ENCODE measurements at regions not wholly inside any gene's neighbourhood (a gene's known extent, or its start where the extent isn't known, plus 50 kb on each side); places are given as distances from the start of the nearest gene placed in this dataset.

GRCh38 chr5:27387535-27388073, 349.2 kb upstream of the CDH9 start:
- Histone ChIP-seq H3K4me2 (ENCODE audit: extremely low read depth, insufficient read depth, low read length) (no peak overlapping the region), H3K9ac (ENCODE audit: insufficient read depth, low read length) (no peak overlapping the region), H4K20me1 (ENCODE audit: control insufficient read depth, extremely low read depth, insufficient read depth, low read length) (no peaks in the 10 kb centered on the region), H2AFZ (ENCODE audit: low read length) (no peak overlapping the region), H3K27me3 (ENCODE audit: control insufficient read depth, insufficient read depth, low read length) (no peaks in the 10 kb centered on the region), H3K4me3 (replicated peaks in 1 of 4; ENCODE audit: control extremely low read depth in 1 of 4, insufficient read depth in 1 of 4, low read depth in 3 of 4, low read length in 4 of 4) (no peak overlapping the region), H3K36me3 (ENCODE audit: control insufficient read depth, insufficient read depth, low read length) (no peaks in the 10 kb centered on the region), H3K79me2 (ENCODE audit: control insufficient read depth, insufficient read depth, low read length) (no peaks in the 10 kb centered on the region), H3K27ac (ENCODE audit: insufficient read depth, low read length) (no peak overlapping the region), H3K4me1 (ENCODE audit: control insufficient read depth, extremely low read depth, insufficient read depth, low read length) (no peaks in the 10 kb centered on the region), H3K9me3 (ENCODE audit: control insufficient read depth, insufficient read depth, low read depth, low read length) (no peaks in the 10 kb centered on the region)
- TF ChIP-seq CTCF (conservative IDR thresholded peaks at IDR 0.05 in 1 of 2, IDR thresholded peaks at IDR 0.05 in 1 of 2; ENCODE audit: low read depth in 1 of 2, low read length in 2 of 2) (no peak), EZH2 (IDR thresholded peaks at IDR 0.05; ENCODE audit: low read length, missing control alignments) (no peak)
- DNase-seq (ENCODE audit: low read depth in 2 of 2): no peak

GRCh38 chr5:27381686-27382085, 343.3 kb upstream of the CDH9 start:
- Histone ChIP-seq H3K4me2 (ENCODE audit: extremely low read depth, insufficient read depth, low read length) (no peak overlapping the region), H3K9ac (ENCODE audit: insufficient read depth, low read length) (no peak overlapping the region), H3K79me2 (ENCODE audit: control insufficient read depth, insufficient read depth, low read length) (no peaks in the 10 kb centered on the region), H3K9me3 (ENCODE audit: control insufficient read depth, insufficient read depth, low read depth, low read length) (no peaks in the 10 kb centered on the region), H3K36me3 (ENCODE audit: control insufficient read depth, insufficient read depth, low read length) (no peaks in the 10 kb centered on the region), H3K27ac (ENCODE audit: insufficient read depth, low read length) (no peak overlapping the region), H3K4me3 (replicated peaks in 1 of 4; ENCODE audit: control extremely low read depth in 1 of 4, insufficient read depth in 1 of 4, low read depth in 3 of 4, low read length in 4 of 4) (no peak overlapping the region), H3K27me3 (ENCODE audit: control insufficient read depth, insufficient read depth, low read length) (no peaks in the 10 kb centered on the region), H3K4me1 (ENCODE audit: control insufficient read depth, extremely low read depth, insufficient read depth, low read length) (no peaks in the 10 kb centered on the region), H2AFZ (ENCODE audit: low read length) (no peak overlapping the region), H4K20me1 (ENCODE audit: control insufficient read depth, extremely low read depth, insufficient read depth, low read length) (no peaks in the 10 kb centered on the region)
- no peak for TF ChIP-seq CTCF (conservative IDR thresholded peaks at IDR 0.05 in 1 of 2, IDR thresholded peaks at IDR 0.05 in 1 of 2; ENCODE audit: low read depth in 1 of 2, low read length in 2 of 2)
- TF ChIP-seq EZH2 (IDR thresholded peaks at IDR 0.05; ENCODE audit: low read length, missing control alignments): no peak
- no peak for DNase-seq (ENCODE audit: low read depth in 2 of 2)

GRCh38 chr5:27377626-27378025, 339.2 kb upstream of the CDH9 start:
- Histone ChIP-seq H3K27ac (ENCODE audit: insufficient read depth, low read length) (no peak overlapping the region), H2AFZ (ENCODE audit: low read length) (no peak overlapping the region), H3K4me3 (replicated peaks in 1 of 4; ENCODE audit: control extremely low read depth in 1 of 4, insufficient read depth in 1 of 4, low read depth in 3 of 4, low read length in 4 of 4) (no peak overlapping the region), H3K9me3 (ENCODE audit: control insufficient read depth, insufficient read depth, low read depth, low read length) (no peaks in the 10 kb centered on the region), H3K4me1 (ENCODE audit: control insufficient read depth, extremely low read depth, insufficient read depth, low read length) (no peaks in the 10 kb centered on the region), H3K9ac (ENCODE audit: insufficient read depth, low read length) (no peak overlapping the region), H3K4me2 (ENCODE audit: extremely low read depth, insufficient read depth, low read length) (no peak overlapping the region), H3K79me2 (ENCODE audit: control insufficient read depth, insufficient read depth, low read length) (no peaks in the 10 kb centered on the region), H3K27me3 (ENCODE audit: control insufficient read depth, insufficient read depth, low read length) (no peaks in the 10 kb centered on the region), H3K36me3 (ENCODE audit: control insufficient read depth, insufficient read depth, low read length) (no peaks in the 10 kb centered on the region), H4K20me1 (ENCODE audit: control insufficient read depth, extremely low read depth, insufficient read depth, low read length) (no peaks in the 10 kb centered on the region)
- DNase-seq (ENCODE audit: low read depth in 2 of 2): no peak
- TF ChIP-seq CTCF (conservative IDR thresholded peaks at IDR 0.05 in 1 of 2, IDR thresholded peaks at IDR 0.05 in 1 of 2; ENCODE audit: low read depth in 1 of 2, low read length in 2 of 2) (no peak), EZH2 (IDR thresholded peaks at IDR 0.05; ENCODE audit: low read length, missing control alignments) (no peak)

Measured in fibroblast of lung (primary cell).